Aorta (tissue), 5 donors: ENCODE measurements at regions not wholly inside any gene's neighbourhood (a gene's known extent, or its start where the extent isn't known, plus 50 kb on each side); places are given as distances from the start of the nearest gene placed in this dataset.
"Not testable (repeated sequence)": the region's sequence is repeated elsewhere in the genome, so short reads cannot be mapped to it uniquely, and the experiment has no call there.

ENCODE experiments used
- ATAC-seq: fragments of 200-7000 bp; cut with Tn5 transposase; one replicate; pipeline ENCODE4 v1.9.1; 2022; ENCODE audit warnings: moderate library complexity; ENCODE audit not compliant: low FRiP score
- DNase-seq, 2 donors: peaks; one replicate each; pipeline ENCODE4 v3.0.0-alpha.2; 2020
- H3K27ac ChIP-seq, 2 donors: one replicate each; pipeline ENCODE4 v1.5.1; 2013; ENCODE audit warnings: low read length in 2 of 2, mild to moderate bottlenecking in 2 of 2, moderate library complexity in 2 of 2, control low read depth in 1 of 2, inconsistent platforms in 1 of 2, low read depth in 1 of 2
- H3K27me3 ChIP-seq, 2 donors: one replicate each; pipeline ENCODE4 v1.6.1; 2013; ENCODE audit warnings: control low read depth in 1 of 2, low read length in 1 of 2, mild to moderate bottlenecking in 1 of 2, moderate library complexity in 1 of 2; ENCODE audit not compliant: insufficient read depth in 2 of 2, control insufficient read depth in 1 of 2
- H3K36me3 ChIP-seq, 2 donors: one replicate each; pipeline ENCODE4 v1.6.1; 2013; ENCODE audit warnings: control low read depth in 1 of 2, low read length in 1 of 2, mild to moderate bottlenecking in 1 of 2; ENCODE audit not compliant: insufficient read depth in 2 of 2, control insufficient read depth in 1 of 2
- H3K4me1 ChIP-seq, 2 donors: one replicate each; pipeline ENCODE4 v1.6.1; 2013; ENCODE audit warnings: low read length in 2 of 2, control low read depth in 1 of 2, mild to moderate bottlenecking in 1 of 2, moderate library complexity in 1 of 2; ENCODE audit not compliant: insufficient read depth in 2 of 2, control insufficient read depth in 1 of 2
- H3K4me3 ChIP-seq, 2 donors: one replicate each; pipeline ENCODE4 v1.5.1; 2013; ENCODE audit warnings: low read length in 2 of 2, control low read depth in 1 of 2, mild to moderate bottlenecking in 1 of 2
- H3K9me3 ChIP-seq: one replicate; pipeline ENCODE4 v1.6.1; 2013; ENCODE audit warnings: mild to moderate bottlenecking, low read length; ENCODE audit not compliant: control insufficient read depth
- WGBS, 2 donors: extraction: QIAGEN DNeasy Blood & Tissue Kit; methylation state at CpG; one replicate each; pipeline ENCODE4 v1.1.7; 2013; 5-methylcytosine and 5-hydroxymethylcytosine counted together
- intact Hi-C, 2 donors: fragments of 100-400 bp; cut with DNase I; formaldehyde crosslinking; loops; one replicate each; pipeline versions ENCODE4 v1.14.2 to v1.15.0; 2022
- donor health status: healthy with polysubstance abuse.
- donor health status: Bipolar disorder and iron deficiency.
- donor health status: DM: no; HTN: no; CAD: no.
- donor health status: DM: no; HTN: no; CAD: no.
- donor health status: DM: yes; HTN: yes; CAD: no.

DNA sequence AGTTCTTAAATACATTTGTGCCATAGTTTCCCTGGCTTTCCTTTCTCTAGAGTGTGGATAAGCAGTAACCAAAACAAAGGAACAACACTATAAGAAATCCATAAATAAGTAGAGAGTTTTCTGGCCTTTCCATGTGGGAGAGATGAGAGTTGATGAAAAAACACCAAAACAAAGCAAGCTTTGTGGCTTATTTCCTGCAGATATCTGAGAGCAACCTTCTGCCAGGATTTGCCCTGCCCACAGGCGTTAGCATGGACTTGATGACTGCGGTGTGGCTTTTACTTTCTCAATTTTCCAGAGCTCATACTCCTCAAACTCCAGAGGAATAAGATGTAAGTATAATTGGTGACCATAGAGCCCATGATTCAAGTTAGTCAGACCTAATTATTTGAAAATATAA, 194.9 kb downstream of the RAP2B start:
- H3K36me3 ChIP-seq: no peaks in the 10 kb centered on the region
- no peaks in the 10 kb centered on the region for H3K27me3 ChIP-seq
- 72 to 84% methylated on average over 2 of the region's 2 CpGs for WGBS, 2 donors
- no peak for ATAC-seq
- H3K4me3 ChIP-seq: no peak overlapping the region
- no peak for DNase-seq
- peaks cover 0 to 1% of the 10 kb centered on the region in 2 donors for H3K4me1 ChIP-seq
- H3K9me3 ChIP-seq: peaks cover 1% of the 10 kb centered on the region
- intact Hi-C loops: no loop called here
- no peak overlapping the region for H3K27ac ChIP-seq

DNA sequence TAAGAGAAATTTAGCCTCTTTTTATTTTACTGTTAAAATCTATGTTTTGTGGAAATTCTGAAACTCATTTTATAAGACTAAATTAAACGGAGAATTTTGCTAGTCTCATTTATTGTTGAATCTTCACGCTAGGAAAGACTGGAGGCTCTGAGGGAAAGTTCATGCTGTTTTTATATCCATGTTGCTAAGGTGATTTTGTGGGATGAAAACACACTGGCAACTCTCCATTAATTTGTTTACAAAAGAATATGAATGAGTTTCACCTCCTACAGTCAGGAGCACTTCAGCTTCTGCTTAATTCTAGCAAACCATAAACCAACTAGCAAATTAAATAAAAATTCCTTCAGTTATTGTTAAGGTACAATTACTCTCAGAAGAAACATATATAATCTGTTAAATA, 195.4 kb downstream of the RAP2B start:
- Histone ChIP-seq H3K36me3 (no peaks in the 10 kb centered on the region), H3K4me3 (no peak overlapping the region), H3K27me3 (no peaks in the 10 kb centered on the region), H3K4me1 (peaks cover 0 to 1% of the 10 kb centered on the region in 2 donors), H3K9me3 (peaks cover 1% of the 10 kb centered on the region), H3K27ac (no peak overlapping the region)
- intact Hi-C loops: no loop called here
- no peak for ATAC-seq
- 92 to 93% methylated on average over 2 of the region's 2 CpGs for WGBS, 2 donors
- DNase-seq: no peak

DNA sequence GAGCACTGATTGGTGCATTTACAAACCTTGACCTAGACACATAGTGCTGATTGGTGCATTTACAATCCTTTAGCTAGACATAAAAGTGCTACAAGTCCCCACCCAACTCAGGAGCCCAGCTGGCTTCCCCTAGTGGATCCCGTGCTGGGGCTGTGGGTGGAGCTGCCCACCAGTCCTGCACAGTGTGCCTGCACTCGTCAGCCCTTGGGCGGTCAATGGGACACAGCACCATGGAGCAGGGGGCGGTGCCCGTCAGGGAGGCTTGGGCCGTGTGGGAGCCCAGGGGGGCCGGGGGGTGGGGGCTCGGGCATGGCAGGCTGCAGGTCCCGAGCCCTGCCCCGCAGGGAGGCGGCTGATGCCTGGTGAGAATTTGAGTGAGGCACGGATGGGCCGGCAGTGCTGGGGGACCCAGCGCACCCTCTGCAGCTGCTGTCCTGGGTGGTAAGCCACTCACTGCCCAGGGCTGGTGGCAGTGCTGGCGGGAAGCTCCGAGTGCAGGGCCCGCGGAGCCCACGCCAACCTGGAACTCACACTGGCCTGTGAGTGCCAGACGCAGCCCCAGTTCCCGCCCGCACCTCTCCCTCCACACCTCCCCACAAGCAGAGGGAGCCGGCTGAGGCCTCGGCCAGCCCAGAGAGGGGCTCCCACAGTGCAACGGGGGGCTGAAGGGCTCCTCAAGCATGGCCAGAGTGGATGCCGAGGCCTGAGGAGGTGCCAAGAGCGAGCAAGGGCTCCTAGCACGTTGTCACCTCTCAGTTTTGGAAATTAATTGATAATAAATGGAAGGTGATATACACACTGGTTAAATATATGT, 207.7 kb downstream of the RAP2B start:
- peaks cover 3% of the 10 kb centered on the region for H3K9me3 ChIP-seq
- no peak for ATAC-seq
- DNase-seq: no peak
- H3K4me1 ChIP-seq: no peaks in the 10 kb centered on the region
- intact Hi-C loops: no loop called here
- no peak overlapping the region for H3K4me3 ChIP-seq
- no peaks in the 10 kb centered on the region for H3K36me3 ChIP-seq
- no peak overlapping the region for H3K27ac ChIP-seq
- 92 to 93% methylated on average over 24 to 28 of the region's 28 CpGs for WGBS, 2 donors
- H3K27me3 ChIP-seq: no peaks in the 10 kb centered on the region

DNA sequence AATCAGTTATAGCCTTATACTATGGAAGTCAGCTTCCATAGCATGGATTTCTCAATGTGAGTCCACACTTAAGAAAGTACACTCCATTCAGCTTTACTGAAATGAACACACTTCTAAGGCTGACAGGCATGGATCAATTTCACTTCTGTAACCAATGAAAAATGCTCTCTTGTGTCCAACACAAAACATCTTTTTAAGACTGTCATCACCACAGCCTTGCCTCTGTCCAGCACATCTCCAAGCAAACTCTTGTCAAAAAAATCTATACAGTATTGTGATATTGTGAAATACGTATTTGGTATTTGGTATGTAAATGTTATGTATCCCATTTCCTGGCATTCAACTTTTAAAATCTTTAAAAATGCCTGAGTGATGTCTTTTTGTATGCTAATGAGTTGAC, 208.7 kb downstream of the RAP2B start:
- Histone ChIP-seq H3K9me3 (peaks cover 3% of the 10 kb centered on the region), H3K27ac (no peak overlapping the region), H3K27me3 (no peaks in the 10 kb centered on the region), H3K36me3 (no peaks in the 10 kb centered on the region), H3K4me1 (no peaks in the 10 kb centered on the region), H3K4me3 (no peak overlapping the region)
- WGBS, 2 donors: 87 to 89% methylated on average over 1 of the region's 1 CpG
- no peak for ATAC-seq
- DNase-seq: no peak
- intact Hi-C loops: no loop called here

DNA sequence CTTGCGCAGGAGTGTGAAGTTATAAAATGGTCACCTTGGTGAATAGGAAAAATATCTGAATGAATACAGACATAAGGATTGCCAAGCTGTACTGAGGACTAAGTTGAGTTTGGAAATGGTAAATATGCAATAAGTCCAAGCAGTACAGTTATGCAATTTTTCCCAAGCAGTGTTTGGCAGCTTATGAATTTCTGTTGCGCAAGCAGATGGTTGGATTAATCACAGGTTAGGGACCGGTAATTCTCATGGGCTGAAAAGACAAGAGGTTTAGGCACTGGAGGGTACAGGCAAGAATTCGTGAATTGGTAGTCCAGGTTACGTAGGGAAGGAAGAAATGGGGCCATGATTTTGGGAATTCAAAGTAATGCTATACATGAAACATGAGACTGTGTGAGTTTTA, 210.3 kb downstream of the RAP2B start:
- Histone ChIP-seq H3K27ac (no peak overlapping the region), H3K4me1 (no peaks in the 10 kb centered on the region), H3K4me3 (no peak overlapping the region), H3K36me3 (no peaks in the 10 kb centered on the region), H3K9me3 (peaks cover 3% of the 10 kb centered on the region), H3K27me3 (no peaks in the 10 kb centered on the region)
- DNase-seq (no peak), ATAC-seq (peak; percentile 67)
- intact Hi-C loops: no loop called here
- WGBS, 2 donors: 84 to 85% methylated on average over 5 of the region's 5 CpGs

DNA sequence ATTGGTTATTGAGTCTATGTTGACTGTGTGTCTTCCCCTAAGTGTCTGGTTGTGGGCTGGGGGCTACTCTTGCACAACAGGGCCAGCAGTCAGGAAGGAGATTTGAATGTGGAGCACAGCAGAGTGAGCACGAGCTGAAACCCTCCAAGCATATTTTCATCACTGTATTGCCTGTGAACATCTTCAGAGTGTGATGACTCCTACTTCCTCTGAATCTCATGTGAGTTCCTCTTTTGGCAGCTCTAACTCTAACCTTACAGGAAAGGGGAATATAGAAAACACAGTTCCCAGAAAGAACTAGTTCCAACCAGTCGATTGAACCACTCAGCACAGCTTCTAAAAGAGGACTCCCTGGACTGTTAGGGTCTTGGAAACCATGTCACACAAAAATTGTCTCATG, 211.6 kb downstream of the RAP2B start:
- no peaks in the 10 kb centered on the region for H3K27me3 ChIP-seq
- peaks cover 3% of the 10 kb centered on the region for H3K9me3 ChIP-seq
- DNase-seq: no peak
- peak; percentile 38 for ATAC-seq
- intact Hi-C loops: no loop called here
- WGBS, 2 donors: 75 to 76% methylated on average over 2 of the region's 2 CpGs
- H3K27ac ChIP-seq: no peak overlapping the region
- no peaks in the 10 kb centered on the region for H3K4me1 ChIP-seq
- no peaks in the 10 kb centered on the region for H3K36me3 ChIP-seq
- H3K4me3 ChIP-seq: no peak overlapping the region

DNA sequence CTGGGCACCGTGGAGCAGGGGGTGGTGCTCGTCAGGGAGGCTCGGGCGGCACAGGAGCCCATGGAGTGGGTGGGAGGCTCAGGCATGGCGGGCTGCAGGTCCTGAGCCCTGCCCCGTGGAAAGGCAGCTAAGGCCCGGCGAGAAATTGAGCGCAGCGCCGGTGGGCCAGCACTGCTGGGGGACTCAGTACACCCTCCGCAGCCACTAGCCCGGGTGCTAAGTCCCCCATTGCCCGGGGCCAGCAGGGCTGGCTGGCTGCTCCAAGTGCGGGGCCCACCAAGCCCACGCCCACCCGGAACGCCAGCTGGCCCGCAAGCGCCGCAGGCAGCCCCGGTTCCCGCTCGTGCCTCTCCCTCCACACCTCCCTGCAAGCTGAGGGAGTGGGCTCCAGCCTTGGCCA, 216.3 kb downstream of the RAP2B start:
- H3K9me3 ChIP-seq, H3K27ac ChIP-seq, H3K36me3 ChIP-seq, H3K4me3 ChIP-seq, H3K4me1 ChIP-seq, ATAC-seq, intact Hi-C loops, DNase-seq, H3K27me3 ChIP-seq: not testable (repeated sequence)
- WGBS, 2 donors: 94 to 97% methylated on average over 18 to 24 of the region's 24 CpGs

DNA sequence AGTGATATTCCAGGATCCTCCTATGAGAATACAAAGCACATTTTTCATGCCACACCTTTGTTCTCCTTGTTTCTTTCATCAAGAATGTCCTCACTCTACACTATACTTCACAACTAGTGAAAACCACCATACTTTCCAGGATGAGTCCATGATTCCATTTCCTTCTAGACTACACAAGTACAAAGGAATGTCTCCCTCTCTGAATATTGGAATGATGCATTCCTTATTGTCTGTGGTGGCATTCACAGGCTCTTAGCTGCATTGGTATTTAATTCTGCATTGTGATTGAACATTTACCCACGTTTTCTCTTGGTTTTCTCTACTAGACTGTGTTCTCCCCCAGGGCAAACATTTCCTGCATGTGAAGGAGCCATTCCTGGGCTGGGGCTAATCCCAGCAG, 217.5 kb downstream of the RAP2B start:
- 72% methylated on average over 1 of the region's 1 CpG for WGBS, 2 donors
- no peaks in the 10 kb centered on the region for H3K9me3 ChIP-seq
- no peak overlapping the region for H3K27ac ChIP-seq
- ATAC-seq (no peak), DNase-seq (no peak)
- intact Hi-C loops: no loop called here
- no peaks in the 10 kb centered on the region for H3K27me3 ChIP-seq
- no peaks in the 10 kb centered on the region for H3K36me3 ChIP-seq
- no peaks in the 10 kb centered on the region for H3K4me1 ChIP-seq
- H3K4me3 ChIP-seq: no peak overlapping the region

DNA sequence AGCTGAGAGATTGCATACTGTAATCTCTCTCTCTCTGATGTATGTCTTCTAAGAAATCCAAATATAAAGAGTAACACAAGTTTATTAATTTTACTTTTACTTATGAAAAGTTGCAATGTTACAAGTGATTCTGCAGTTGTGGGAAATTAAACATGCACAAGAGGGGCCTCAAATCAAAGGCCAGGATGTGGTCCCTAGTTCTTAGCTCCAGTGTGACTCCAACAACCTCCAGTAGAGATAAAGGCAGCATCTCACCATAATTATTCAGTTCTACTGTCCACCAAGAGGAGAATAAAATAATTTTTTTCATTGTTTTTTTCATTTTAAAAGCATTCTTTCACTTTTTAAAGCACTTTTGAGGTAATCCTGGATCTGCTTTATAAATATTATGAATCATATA, 223.3 kb downstream of the RAP2B start:
- H3K9me3 ChIP-seq: no peaks in the 10 kb centered on the region
- DNase-seq (no peak), ATAC-seq (no peak)
- H3K27me3 ChIP-seq: no peaks in the 10 kb centered on the region
- intact Hi-C loops: no loop called here
- no peak overlapping the region for H3K4me3 ChIP-seq
- H3K27ac ChIP-seq: no peak overlapping the region
- no peaks in the 10 kb centered on the region for H3K4me1 ChIP-seq
- H3K36me3 ChIP-seq: no peaks in the 10 kb centered on the region
